SK-MEL-5 (cell line): ENCODE measurements at regions not wholly inside any gene's neighbourhood (a gene's known extent, or its start where the extent isn't known, plus 50 kb on each side); places are given as distances from the start of the nearest gene placed in this dataset.
"Not testable (repeated sequence)": the region's sequence is repeated elsewhere in the genome, so short reads cannot be mapped to it uniquely, and the experiment has no call there.

Source experiments
- DNase-seq: peaks from one replicate; pipeline ENCODE4 v3.0.0-alpha.2; 2016; ENCODE audit warnings: low read depth, low spot score
- in situ Hi-C: cut with HindIII; loops from 2 replicates; pipeline ENCODE4 v1.10.0; 2016; ENCODE audit warnings: low sequenced_read_pairs, high pct_unique_total_duplicates, low pct_unique_long_range_greater_than_20kb

GRCh38 chr16:59391617-59392364, 657.7 kb upstream of the GOT2 start:
- in situ Hi-C loops = no loop called here
- peak; percentile 44 for DNase-seq

DNA sequence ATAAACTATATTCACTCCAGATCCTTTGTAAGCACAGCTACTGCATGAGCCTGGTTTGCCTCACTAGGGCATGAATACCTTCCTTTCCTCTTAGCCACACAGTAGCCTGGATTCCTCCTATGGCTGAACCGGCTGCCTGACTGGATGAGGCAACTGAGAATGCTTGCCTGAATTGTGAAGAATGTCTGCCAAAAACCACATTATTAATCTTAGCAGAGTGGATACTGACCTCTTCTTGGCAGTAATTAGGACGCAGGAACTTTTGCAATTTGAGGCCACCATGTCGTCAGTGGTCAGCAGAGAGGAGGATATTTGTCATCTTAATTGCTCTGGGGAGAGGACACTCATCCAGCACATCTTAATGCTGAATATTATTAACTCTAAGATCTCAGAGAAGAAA, 651.8 kb upstream of the GOT2 start:
- in situ Hi-C loops = no loop called here
- no peak for DNase-seq

- DNase-seq = no peak
- in situ Hi-C loops = no loop called here
These were observed 651.4 kb upstream of the GOT2 start for GRCh38 chr16:59385491-59385890.

DNA sequence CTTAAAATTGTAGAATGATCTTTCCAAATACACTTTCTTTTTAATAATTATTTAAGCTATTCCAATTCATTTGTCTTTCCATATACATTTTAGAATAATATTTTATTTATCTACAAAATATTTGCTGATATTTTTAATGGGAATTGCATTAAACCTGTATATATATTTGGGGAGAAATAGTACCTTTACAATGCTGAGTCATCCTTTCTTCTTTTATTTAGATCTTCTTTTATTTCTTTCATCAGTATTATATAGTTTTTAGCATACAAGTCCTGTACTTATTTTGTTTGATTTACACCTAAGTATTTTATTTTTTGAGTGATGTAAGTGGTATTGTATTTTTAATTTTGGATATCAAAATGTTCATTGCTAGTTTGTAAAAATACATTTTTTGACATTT, 639.5 kb upstream of the GOT2 start:
- in situ Hi-C loops = no loop called here
- no peak for DNase-seq

- no peak for DNase-seq
- in situ Hi-C loops = no loop called here
These were observed 636.6 kb upstream of the GOT2 start for GRCh38 chr16:59370717-59371116.

DNA sequence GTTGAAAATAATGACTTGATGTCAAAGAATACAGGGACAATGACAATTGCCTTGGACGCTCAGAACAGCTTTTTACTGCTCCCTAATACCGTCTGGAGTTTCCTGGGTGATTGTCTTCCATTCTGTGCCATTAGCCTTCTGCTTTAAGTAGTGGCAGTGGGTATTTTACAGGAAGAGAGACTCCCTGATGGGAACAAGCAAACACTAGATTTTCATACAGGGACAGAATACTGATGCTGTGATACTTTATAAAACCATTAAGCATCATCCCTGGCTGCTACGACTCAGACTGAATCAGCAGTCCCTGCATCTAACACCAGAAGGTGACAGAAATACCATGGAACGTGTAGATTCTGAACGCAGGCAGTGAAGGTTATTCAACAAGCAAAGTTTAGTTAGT, 635.4 kb upstream of the GOT2 start:
- no peak for DNase-seq
- in situ Hi-C loops = no loop called here

DNA sequence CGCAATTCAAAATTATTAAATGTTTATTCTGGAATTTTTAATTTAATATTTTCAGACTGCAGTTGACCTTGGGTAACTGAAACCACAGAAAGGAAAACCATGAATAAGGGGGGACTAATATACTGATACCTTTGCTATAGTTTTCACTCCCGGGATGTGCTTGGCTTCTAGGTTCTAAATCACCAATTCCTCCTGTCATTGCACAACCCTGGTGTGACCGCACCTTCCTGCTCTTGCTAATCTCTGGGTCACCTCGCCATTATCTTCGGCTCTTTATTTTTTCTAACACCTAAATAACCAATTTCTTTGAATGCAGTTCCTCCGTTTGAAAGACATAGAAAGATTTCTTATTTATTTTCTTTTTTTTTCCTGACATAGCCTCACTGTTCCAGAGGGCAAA, 634.5 kb upstream of the GOT2 start:
- in situ Hi-C loops = no loop called here
- no peak for DNase-seq

- in situ Hi-C loops = no loop called here
These were observed 622.6 kb upstream of the GOT2 start for GRCh38 chr16:59356709-59357108.

GRCh38 chr16:59356144-59356543, 622.0 kb upstream of the GOT2 start:
- in situ Hi-C loops = no loop called here
- no peak for DNase-seq

More at GRCh38 chr16:59356709-59357108, 622.6 kb upstream of the GOT2 start:
- DNase-seq = no peak

DNA sequence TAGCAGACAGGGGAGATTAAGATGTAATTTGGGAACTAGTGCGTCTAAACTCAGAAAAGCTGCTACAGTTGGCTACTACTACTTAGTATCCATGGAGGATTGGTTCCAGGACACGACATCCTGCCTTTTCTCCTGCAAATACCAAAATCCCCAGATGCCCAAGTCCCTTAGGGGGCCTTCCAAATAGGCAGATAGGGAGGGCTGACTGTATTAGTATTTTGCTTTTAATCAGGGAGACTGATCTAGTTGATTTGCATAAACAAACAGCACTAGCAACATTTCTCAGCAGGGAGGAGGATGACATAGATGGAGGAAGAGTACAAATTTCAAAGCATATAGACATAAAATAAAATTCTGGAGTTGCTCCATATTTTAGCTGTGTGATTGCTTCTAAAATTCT, 621.6 kb upstream of the GOT2 start:
- DNase-seq = no peak
- in situ Hi-C loops = no loop called here

GRCh38 chr16:59351305-59351903, 617.3 kb upstream of the GOT2 start:
- no peak for DNase-seq
- in situ Hi-C loops = no loop called here

DNA sequence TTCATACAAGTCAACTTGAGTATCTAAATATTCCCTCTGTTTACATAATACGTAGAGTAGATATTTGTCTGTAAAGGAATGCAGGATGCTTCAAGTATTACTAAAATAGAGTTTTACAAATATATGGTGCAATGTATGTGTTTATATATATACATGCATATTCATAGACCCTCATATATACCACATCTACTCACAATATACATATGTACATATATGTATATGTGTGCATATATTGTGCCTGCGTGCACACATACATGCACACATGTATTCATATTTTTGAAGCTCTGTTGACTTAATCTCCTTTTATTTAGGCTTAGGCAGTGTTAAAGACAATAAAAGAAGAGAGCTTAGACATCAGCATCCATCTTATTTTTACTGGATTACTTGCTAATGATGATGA, 616.6 kb upstream of the GOT2 start:
- in situ Hi-C loops = no loop called here
- DNase-seq = no peak

GRCh38 chr16:59342669-59343068, 608.6 kb upstream of the GOT2 start:
- in situ Hi-C loops = no loop called here

GRCh38 chr16:59341368-59341767, 607.3 kb upstream of the GOT2 start:
- in situ Hi-C loops = no loop called here
- peak; percentile 7 for DNase-seq

More at GRCh38 chr16:59342669-59343068, 608.6 kb upstream of the GOT2 start:
- DNase-seq = no peak

GRCh38 chr16:59339871-59340270, 605.8 kb upstream of the GOT2 start:
- DNase-seq = no peak
- in situ Hi-C loops = no loop called here

GRCh38 chr16:59336136-59336695, 602.1 kb upstream of the GOT2 start:
- in situ Hi-C loops = no loop called here
- no peak for DNase-seq

DNA sequence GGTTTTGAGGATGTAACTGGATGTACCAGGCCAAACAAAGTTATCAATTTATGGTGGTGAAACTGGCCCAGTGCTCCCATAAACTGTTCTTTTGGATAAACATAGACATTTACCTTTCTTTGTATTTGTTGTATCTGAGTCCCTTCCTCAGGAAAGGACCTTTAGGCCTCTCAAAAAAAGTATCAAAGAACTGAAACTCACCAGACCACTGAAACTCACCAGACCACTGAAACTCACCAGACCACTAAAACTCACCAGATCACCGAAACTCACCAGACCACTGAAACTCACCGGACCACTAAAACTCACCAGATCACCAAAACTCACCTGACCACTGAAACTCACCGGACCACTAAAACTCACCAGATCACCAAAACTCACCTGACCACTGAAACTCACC, 597.6 kb upstream of the GOT2 start:
- in situ Hi-C loops, DNase-seq: not testable (repeated sequence)

GRCh38 chr16:59330019-59330670, 596.0 kb upstream of the GOT2 start:
- DNase-seq = no peak
- in situ Hi-C loops = no loop called here

- no peak for DNase-seq
- in situ Hi-C loops = no loop called here
These were observed 594.8 kb upstream of the GOT2 start for GRCh38 chr16:59328961-59329360.
